Ishikawa (cell line): ENCODE measurements at regions not wholly inside any gene's neighbourhood (a gene's known extent, or its start where the extent isn't known, plus 50 kb on each side); places are given as distances from the start of the nearest gene placed in this dataset.

Experiments used
- EP300 ChIP-seq: IDR thresholded peaks from 2 replicates; pipeline ENCODE4 v1.6.1; 2012; ENCODE audit warnings: borderline replicate concordance
- MAX ChIP-seq: IDR thresholded peaks from 2 replicates; pipeline ENCODE4 v1.6.1; 2012
- REST ChIP-seq: IDR thresholded peaks from 2 replicates; pipeline ENCODE4 v1.6.1; 2012; ENCODE audit warnings: low read depth, mild to moderate bottlenecking
- USF1 ChIP-seq: IDR thresholded peaks from 2 replicates; pipeline ENCODE4 v1.6.1; 2012

- TF ChIP-seq MAX: no peak
- TF ChIP-seq USF1: no peak
- TF ChIP-seq REST: no peak
- TF ChIP-seq EP300: no peak
Measured at GRCh38 chrX:116694046-116694445, 231.3 kb upstream of the CT83 start.
